ENCODE measurements at regions not wholly inside any gene's neighbourhood (a gene's known extent, or its start where the extent isn't known, plus 50 kb on each side); places are given as distances from the start of the nearest gene placed in this dataset.
"Not testable (repeated sequence)": the region's sequence is repeated elsewhere in the genome, so short reads cannot be mapped to it uniquely, and the experiment has no call there.

GRCh38 chr10:109809954-109810353, 113.4 kb downstream of the XPNPEP1 start:
- DNase-seq = not testable (repeated sequence)

GRCh38 chr10:109801191-109801590, 122.1 kb downstream of the XPNPEP1 start:
- DNase-seq = not testable (repeated sequence)

- no peak for DNase-seq
These were observed 132.7 kb downstream of the XPNPEP1 start for GRCh38 chr10:109790647-109791046.

GRCh38 chr10:109784236-109784635, 139.1 kb downstream of the XPNPEP1 start:
- no peak for DNase-seq

GRCh38 chr10:109783286-109783685, 140.0 kb downstream of the XPNPEP1 start:
- no peak for DNase-seq

GRCh38 chr10:109780997-109781396, 142.3 kb downstream of the XPNPEP1 start:
- DNase-seq = no peak

GRCh38 chr10:109778993-109779392, 144.3 kb downstream of the XPNPEP1 start:
- DNase-seq = no peak

- DNase-seq = no peak
These were observed 149.2 kb downstream of the XPNPEP1 start for GRCh38 chr10:109774121-109774440.

- DNase-seq = peak; percentile 70
These were observed 149.8 kb downstream of the XPNPEP1 start for GRCh38 chr10:109773288-109774120.

- DNase-seq = no peak
These were observed 152.6 kb downstream of the XPNPEP1 start for GRCh38 chr10:109770663-109771062.

- DNase-seq = no peak
These were observed 153.3 kb downstream of the XPNPEP1 start for GRCh38 chr10:109769966-109770365.

- DNase-seq = no peak
These were observed 157.5 kb downstream of the XPNPEP1 start for GRCh38 chr10:109765838-109766237.

GRCh38 chr10:109762555-109762954, 160.8 kb downstream of the XPNPEP1 start:
- no peak for DNase-seq

GRCh38 chr10:109757670-109758069, 165.6 kb downstream of the XPNPEP1 start:
- DNase-seq = not testable (repeated sequence)

GRCh38 chr10:109746861-109747260, 176.4 kb downstream of the XPNPEP1 start:
- DNase-seq = no peak

- peak; percentile 73 for DNase-seq
These were observed 179.3 kb downstream of the XPNPEP1 start for GRCh38 chr10:109744020-109744419.

- DNase-seq = no peak
These were observed 179.7 kb downstream of the XPNPEP1 start for GRCh38 chr10:109743574-109743973.

- no peak for DNase-seq
These were observed 180.2 kb downstream of the XPNPEP1 start for GRCh38 chr10:109743146-109743545.

- no peak for DNase-seq
These were observed 181.6 kb downstream of the XPNPEP1 start for GRCh38 chr10:109741712-109742111.

GRCh38 chr10:109740436-109740835, 182.9 kb downstream of the XPNPEP1 start:
- DNase-seq = peak; percentile 38

- DNase-seq = no peak
These were observed 185.7 kb downstream of the XPNPEP1 start for GRCh38 chr10:109737626-109738025.

- DNase-seq = no peak
These were observed 186.3 kb downstream of the XPNPEP1 start for GRCh38 chr10:109737009-109737408.

GRCh38 chr10:109735776-109736175, 187.5 kb downstream of the XPNPEP1 start:
- no peak for DNase-seq

GRCh38 chr10:109732254-109732965, 190.9 kb downstream of the XPNPEP1 start:
- peak; percentile 88 for DNase-seq
